ENCODE measurements at regions not wholly inside any gene's neighbourhood (a gene's known extent, or its start where the extent isn't known, plus 50 kb on each side); places are given as distances from the start of the nearest gene placed in this dataset.

- H3K9ac ChIP-seq (ENCODE audit: low read length): no peak overlapping the region
These were observed 613.9 kb downstream of the PTPRU start for GRCh38 chr1:29849991-29850757.

DNA sequence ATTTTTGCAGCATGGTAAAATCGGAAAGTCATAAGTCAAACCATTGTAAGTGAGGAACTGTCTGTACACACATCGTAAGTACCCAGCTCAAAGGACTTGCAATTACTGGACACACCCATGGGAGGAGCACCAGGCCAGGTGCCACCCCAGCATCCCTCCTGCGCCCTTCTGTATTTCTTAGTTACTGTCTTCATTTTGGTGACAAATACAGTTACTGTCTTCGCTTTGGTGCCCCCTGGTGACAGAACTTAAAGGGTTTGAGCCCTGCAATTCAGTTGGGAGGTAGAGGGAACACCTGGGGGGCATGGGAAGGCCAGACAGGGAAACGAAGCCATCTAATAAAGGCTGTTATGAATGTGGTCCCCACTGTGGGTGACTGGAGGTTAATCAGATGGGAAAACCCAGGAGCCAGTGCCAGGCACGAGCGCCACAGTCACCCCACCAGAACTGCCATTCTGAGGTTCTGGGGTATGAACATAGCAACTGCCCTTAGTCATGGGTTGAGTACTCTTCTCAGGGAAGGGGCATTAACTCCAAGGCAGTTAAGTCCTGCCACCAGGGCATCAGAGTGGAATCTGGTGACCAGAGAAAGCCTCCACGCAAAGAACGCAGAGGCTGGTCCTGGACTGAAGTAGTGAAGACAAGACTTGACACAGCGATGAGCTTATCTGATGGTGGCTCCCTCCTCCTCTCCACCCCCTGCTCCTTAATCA is 612.9 kb downstream of the PTPRU start:
- Histone ChIP-seq H3K27ac (ENCODE audit: low read length) (no peak overlapping the region), H3K79me2 (ENCODE audit: low read length) (no peaks in the 10 kb centered on the region), H3K9me3 (ENCODE audit: low read length) (no peaks in the 10 kb centered on the region), H3K4me2 (ENCODE audit: low read depth, low read length, poor library complexity, severe bottlenecking) (no peak overlapping the region), H3K36me3 (ENCODE audit: insufficient read depth, low read length) (no peaks in the 10 kb centered on the region), H3K9me2 (replicated peaks; ENCODE audit: insufficient read depth, low read length) (no peaks in the 10 kb centered on the region), H4K20me1 (ENCODE audit: insufficient read depth, low read depth, low read length) (no peaks in the 10 kb centered on the region), H3K4me1 (ENCODE audit: low read length) (no peaks in the 10 kb centered on the region), H3K4me3 (ENCODE audit: low read length) (no peak overlapping the region), H3K27me3 (ENCODE audit: low read length) (no peaks in the 10 kb centered on the region), H2AFZ (ENCODE audit: low read length) (no peak overlapping the region), H3K9ac (ENCODE audit: low read length) (no peak overlapping the region)
- DNase-seq: peak; percentile 88

More at GRCh38 chr1:29849991-29850757, 613.9 kb downstream of the PTPRU start:
- no peak for DNase-seq
- no peak overlapping the region for H3K4me3 ChIP-seq (ENCODE audit: low read length)
- no peak overlapping the region for H3K4me2 ChIP-seq (ENCODE audit: low read depth, low read length, poor library complexity, severe bottlenecking)
- H3K4me1 ChIP-seq (ENCODE audit: low read length): no peaks in the 10 kb centered on the region
- H3K9me2 ChIP-seq (replicated peaks; ENCODE audit: insufficient read depth, low read length): no peaks in the 10 kb centered on the region
- no peaks in the 10 kb centered on the region for H3K79me2 ChIP-seq (ENCODE audit: low read length)
- no peaks in the 10 kb centered on the region for H4K20me1 ChIP-seq (ENCODE audit: insufficient read depth, low read depth, low read length)
- no peaks in the 10 kb centered on the region for H3K9me3 ChIP-seq (ENCODE audit: low read length)
- no peak overlapping the region for H2AFZ ChIP-seq (ENCODE audit: low read length)
- H3K36me3 ChIP-seq (ENCODE audit: insufficient read depth, low read length): no peaks in the 10 kb centered on the region
- H3K27ac ChIP-seq (ENCODE audit: low read length): no peak overlapping the region
- no peaks in the 10 kb centered on the region for H3K27me3 ChIP-seq (ENCODE audit: low read length)

DNA sequence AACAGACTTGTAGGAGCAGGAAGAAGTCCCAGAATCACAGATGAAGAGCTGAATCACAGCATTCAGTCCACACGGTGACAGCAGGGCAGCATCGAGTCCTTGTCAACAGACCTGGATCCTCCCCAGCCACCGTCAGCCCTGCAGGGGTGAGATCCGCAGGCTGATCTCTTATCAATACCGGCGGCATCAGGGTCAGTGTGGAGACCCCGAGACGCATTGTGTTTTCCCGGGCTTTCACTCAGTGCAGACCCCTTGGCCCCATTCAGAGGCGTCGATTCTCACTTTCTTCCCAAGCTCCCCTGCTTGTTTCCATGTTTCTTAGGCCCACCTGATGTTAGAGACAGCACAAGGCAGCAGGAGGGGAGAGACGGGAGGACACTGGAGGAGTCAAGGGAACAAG is 609.6 kb downstream of the PTPRU start:
- Histone ChIP-seq H3K27me3 (ENCODE audit: low read length) (peaks cover 8% of the 10 kb centered on the region), H3K9me3 (ENCODE audit: low read length) (no peaks in the 10 kb centered on the region), H4K20me1 (ENCODE audit: insufficient read depth, low read depth, low read length) (no peaks in the 10 kb centered on the region), H3K4me1 (ENCODE audit: low read length) (no peaks in the 10 kb centered on the region), H3K79me2 (ENCODE audit: low read length) (no peaks in the 10 kb centered on the region), H3K4me2 (ENCODE audit: low read depth, low read length, poor library complexity, severe bottlenecking) (no peak overlapping the region), H3K36me3 (ENCODE audit: insufficient read depth, low read length) (no peaks in the 10 kb centered on the region), H2AFZ (ENCODE audit: low read length) (no peak overlapping the region), H3K9me2 (replicated peaks; ENCODE audit: insufficient read depth, low read length) (no peaks in the 10 kb centered on the region), H3K4me3 (ENCODE audit: low read length) (no peak overlapping the region), H3K27ac (ENCODE audit: low read length) (no peak overlapping the region), H3K9ac (ENCODE audit: low read length) (no peak overlapping the region)
- no peak for DNase-seq

GRCh38 chr1:29842130-29842529 is 605.8 kb downstream of the PTPRU start:
- Histone ChIP-seq H3K4me1 (ENCODE audit: low read length) (no peaks in the 10 kb centered on the region), H3K79me2 (ENCODE audit: low read length) (no peaks in the 10 kb centered on the region)

GRCh38 chr1:29839726-29840125 is 603.4 kb downstream of the PTPRU start:
- Histone ChIP-seq H3K27ac (ENCODE audit: low read length) (no peak overlapping the region), H3K9me3 (ENCODE audit: low read length) (no peaks in the 10 kb centered on the region), H3K4me2 (ENCODE audit: low read depth, low read length, poor library complexity, severe bottlenecking) (no peak overlapping the region), H4K20me1 (ENCODE audit: insufficient read depth, low read depth, low read length) (no peaks in the 10 kb centered on the region), H3K4me1 (ENCODE audit: low read length) (no peaks in the 10 kb centered on the region), H3K36me3 (ENCODE audit: insufficient read depth, low read length) (no peaks in the 10 kb centered on the region), H3K4me3 (ENCODE audit: low read length) (no peak overlapping the region), H2AFZ (ENCODE audit: low read length) (no peak overlapping the region), H3K9me2 (replicated peaks; ENCODE audit: insufficient read depth, low read length) (no peaks in the 10 kb centered on the region), H3K27me3 (ENCODE audit: low read length) (peaks cover 8% of the 10 kb centered on the region), H3K79me2 (ENCODE audit: low read length) (no peaks in the 10 kb centered on the region), H3K9ac (ENCODE audit: low read length) (no peak overlapping the region)
- DNase-seq: no peak

More at GRCh38 chr1:29842130-29842529, 605.8 kb downstream of the PTPRU start:
- H3K9ac ChIP-seq (ENCODE audit: low read length): no peak overlapping the region
- H3K36me3 ChIP-seq (ENCODE audit: insufficient read depth, low read length): no peaks in the 10 kb centered on the region
- no peak for DNase-seq
- H3K4me3 ChIP-seq (ENCODE audit: low read length): no peak overlapping the region
- no peak overlapping the region for H3K27ac ChIP-seq (ENCODE audit: low read length)
- no peaks in the 10 kb centered on the region for H3K9me2 ChIP-seq (replicated peaks; ENCODE audit: insufficient read depth, low read length)
- H2AFZ ChIP-seq (ENCODE audit: low read length): no peak overlapping the region
- peaks cover 8% of the 10 kb centered on the region for H3K27me3 ChIP-seq (ENCODE audit: low read length)
- H3K9me3 ChIP-seq (ENCODE audit: low read length): no peaks in the 10 kb centered on the region
- H4K20me1 ChIP-seq (ENCODE audit: insufficient read depth, low read depth, low read length): no peaks in the 10 kb centered on the region
- no peak overlapping the region for H3K4me2 ChIP-seq (ENCODE audit: low read depth, low read length, poor library complexity, severe bottlenecking)

DNA sequence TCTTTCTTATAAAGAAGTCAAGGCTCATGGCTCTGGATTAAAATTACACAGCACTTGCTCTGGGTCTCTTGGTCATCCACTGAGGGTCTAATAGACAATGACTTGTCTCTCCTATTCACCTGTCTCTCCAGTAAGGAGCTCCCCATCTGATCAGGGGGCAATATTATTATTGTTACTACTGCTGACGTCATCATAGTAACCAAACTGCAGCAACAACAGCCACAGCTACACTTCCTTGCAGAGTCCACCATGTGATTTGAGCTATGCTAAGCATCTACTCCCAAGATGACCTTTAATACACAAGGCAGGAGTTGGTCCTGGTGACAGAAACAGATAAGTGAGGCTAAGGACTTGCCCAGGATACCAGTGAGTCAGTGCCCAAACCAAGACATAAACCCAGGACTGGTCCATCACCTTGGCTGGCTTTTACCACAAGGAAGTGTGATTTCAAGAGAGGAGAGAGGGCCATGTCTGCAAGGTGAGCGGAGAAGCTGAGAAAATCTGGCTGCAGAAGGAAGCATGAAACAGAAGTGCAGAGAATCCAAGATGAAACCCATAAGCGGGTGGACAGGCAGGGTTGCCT is 602.5 kb downstream of the PTPRU start:
- no peaks in the 10 kb centered on the region for H3K4me1 ChIP-seq (ENCODE audit: low read length)
- H3K27me3 ChIP-seq (ENCODE audit: low read length): peaks cover 8% of the 10 kb centered on the region
- H4K20me1 ChIP-seq (ENCODE audit: insufficient read depth, low read depth, low read length): no peaks in the 10 kb centered on the region
- H2AFZ ChIP-seq (ENCODE audit: low read length): no peak overlapping the region
- DNase-seq: no peak
- no peak overlapping the region for H3K9ac ChIP-seq (ENCODE audit: low read length)
- no peak overlapping the region for H3K4me2 ChIP-seq (ENCODE audit: low read depth, low read length, poor library complexity, severe bottlenecking)
- no peak overlapping the region for H3K27ac ChIP-seq (ENCODE audit: low read length)
- H3K4me3 ChIP-seq (ENCODE audit: low read length): no peak overlapping the region
- H3K36me3 ChIP-seq (ENCODE audit: insufficient read depth, low read length): no peaks in the 10 kb centered on the region
- H3K9me2 ChIP-seq (replicated peaks; ENCODE audit: insufficient read depth, low read length): no peaks in the 10 kb centered on the region
- no peaks in the 10 kb centered on the region for H3K79me2 ChIP-seq (ENCODE audit: low read length)
- H3K9me3 ChIP-seq (ENCODE audit: low read length): no peaks in the 10 kb centered on the region

- H3K9ac ChIP-seq (ENCODE audit: low read length): no peak overlapping the region
- H3K27me3 ChIP-seq (ENCODE audit: low read length): no peaks in the 10 kb centered on the region
- H2AFZ ChIP-seq (ENCODE audit: low read length): no peak overlapping the region
- no peaks in the 10 kb centered on the region for H3K79me2 ChIP-seq (ENCODE audit: low read length)
- no peaks in the 10 kb centered on the region for H3K36me3 ChIP-seq (ENCODE audit: insufficient read depth, low read length)
- DNase-seq: no peak
- no peak overlapping the region for H3K4me3 ChIP-seq (ENCODE audit: low read length)
- H3K4me1 ChIP-seq (ENCODE audit: low read length): no peaks in the 10 kb centered on the region
- no peaks in the 10 kb centered on the region for H3K9me2 ChIP-seq (replicated peaks; ENCODE audit: insufficient read depth, low read length)
- H3K4me2 ChIP-seq (ENCODE audit: low read depth, low read length, poor library complexity, severe bottlenecking): no peak overlapping the region
- no peaks in the 10 kb centered on the region for H3K9me3 ChIP-seq (ENCODE audit: low read length)
- H3K27ac ChIP-seq (ENCODE audit: low read length): no peak overlapping the region
- no peaks in the 10 kb centered on the region for H4K20me1 ChIP-seq (ENCODE audit: insufficient read depth, low read depth, low read length)
These were observed 600.6 kb downstream of the PTPRU start for GRCh38 chr1:29836651-29837646.
